ENCODE measurements at regions not wholly inside any gene's neighbourhood (a gene's known extent, or its start where the extent isn't known, plus 50 kb on each side); places are given as distances from the start of the nearest gene placed in this dataset.

DNA sequence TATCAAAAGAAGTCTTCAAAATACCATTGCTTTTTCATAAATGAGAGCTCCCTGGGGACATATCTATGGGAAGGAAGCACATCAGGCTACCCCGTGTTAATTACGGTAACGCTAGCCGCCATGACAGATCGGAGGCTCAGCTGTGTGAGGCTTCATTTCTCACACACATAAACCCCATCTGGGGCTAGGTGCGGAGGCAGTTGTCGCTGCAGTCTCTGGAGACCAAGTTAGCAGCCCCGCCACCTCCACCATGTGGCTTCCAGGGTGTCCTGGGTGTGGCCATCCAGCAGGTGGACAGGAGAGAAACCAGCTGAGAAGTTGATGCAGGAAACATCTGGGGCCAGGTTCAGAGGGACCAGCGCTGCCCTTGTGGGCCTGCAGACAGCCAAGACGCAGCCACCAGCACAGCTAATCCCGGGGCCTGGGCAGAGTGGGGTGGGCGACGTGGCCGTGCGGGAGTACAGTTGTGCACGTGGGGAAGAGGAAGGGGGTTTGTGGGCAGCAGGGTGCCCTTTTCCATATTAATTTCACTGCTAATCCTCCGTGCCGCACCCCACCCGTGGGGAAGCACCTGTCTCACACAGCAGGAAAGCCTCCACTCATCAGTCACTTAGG, 426.5 kb downstream of the IRX1 start:
- TF ChIP-seq POLR2A (IDR thresholded peaks at IDR 0.05) = no peak
- TF ChIP-seq, protein P1, sequence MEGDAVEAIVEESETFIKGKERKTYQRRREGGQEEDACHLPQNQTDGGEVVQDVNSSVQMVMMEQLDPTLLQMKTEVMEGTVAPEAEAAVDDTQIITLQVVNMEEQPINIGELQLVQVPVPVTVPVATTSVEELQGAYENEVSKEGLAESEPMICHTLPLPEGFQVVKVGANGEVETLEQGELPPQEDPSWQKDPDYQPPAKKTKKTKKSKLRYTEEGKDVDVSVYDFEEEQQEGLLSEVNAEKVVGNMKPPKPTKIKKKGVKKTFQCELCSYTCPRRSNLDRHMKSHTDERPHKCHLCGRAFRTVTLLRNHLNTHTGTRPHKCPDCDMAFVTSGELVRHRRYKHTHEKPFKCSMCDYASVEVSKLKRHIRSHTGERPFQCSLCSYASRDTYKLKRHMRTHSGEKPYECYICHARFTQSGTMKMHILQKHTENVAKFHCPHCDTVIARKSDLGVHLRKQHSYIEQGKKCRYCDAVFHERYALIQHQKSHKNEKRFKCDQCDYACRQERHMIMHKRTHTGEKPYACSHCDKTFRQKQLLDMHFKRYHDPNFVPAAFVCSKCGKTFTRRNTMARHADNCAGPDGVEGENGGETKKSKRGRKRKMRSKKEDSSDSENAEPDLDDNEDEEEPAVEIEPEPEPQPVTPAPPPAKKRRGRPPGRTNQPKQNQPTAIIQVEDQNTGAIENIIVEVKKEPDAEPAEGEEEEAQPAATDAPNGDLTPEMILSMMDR (IDR thresholded peaks at IDR 0.05) = no peak
